Upper lobe of left lung (tissue), 6 donors: ENCODE measurements at regions not wholly inside any gene's neighbourhood (a gene's known extent, or its start where the extent isn't known, plus 50 kb on each side); places are given as distances from the start of the nearest gene placed in this dataset.

Source experiments
- ATAC-seq, 2 donors: fragments of 200-7000 bp; cut with Tn5 transposase; one replicate each; pipeline ENCODE4 v1.9.1; 2022; ENCODE audit warnings: mild to moderate bottlenecking in 2 of 2, moderate library complexity in 2 of 2; ENCODE audit not compliant: low FRiP score in 2 of 2
- DNase-seq, 2 donors: peaks; one replicate each; pipeline ENCODE4 v3.0.0-alpha.2; 2019 to 2020
- H3K27ac ChIP-seq, 4 donors: fragments of 200-600 bp; sonication (generic); one replicate each; pipeline ENCODE4 v1.5.1; 2016 to 2019
- H3K27me3 ChIP-seq, 4 donors: fragments of 200-600 bp; sonication (generic); one replicate each; pipeline ENCODE4 v1.5.1; 2017 to 2019
- H3K36me3 ChIP-seq, 4 donors: fragments of 200-600 bp; sonication (generic); one replicate each; pipeline ENCODE4 v1.5.1; 2016 to 2019
- H3K4me1 ChIP-seq, 4 donors: fragments of 200-600 bp; sonication (generic); one replicate each; pipeline ENCODE4 v1.5.1; 2018 to 2019
- H3K4me3 ChIP-seq, 4 donors: fragments of 200-600 bp; sonication (generic); one replicate each; pipeline ENCODE4 v1.5.1; 2017 to 2019; ENCODE audit warnings: mild to moderate bottlenecking in 2 of 4, moderate library complexity in 1 of 4
- H3K9me3 ChIP-seq, 4 donors: fragments of 200-600 bp; sonication (generic); one replicate each; pipeline ENCODE4 v1.5.1; 2018 to 2019
- CTCF ChIP-seq, 6 experiments: fragments of 450-650 bp in 4 of 6; fragments of 200-600 bp in 2 of 6; sonication (generic) in 2 of 6; IDR thresholded peaks; one replicate each; pipeline ENCODE4 v1.5.1; 2016 to 2019; ENCODE audit warnings: antibody characterized with exemption in 6 of 6
- EP300 ChIP-seq, 4 donors: sonication (generic); formaldehyde crosslinking; IDR thresholded peaks; one replicate each; pipeline ENCODE4 v1.5.1; 2017; ENCODE audit warnings: antibody characterized with exemption in 4 of 4, control low read depth in 2 of 4
- POLR2A ChIP-seq, 4 donors: fragments of 450-650 bp; IDR thresholded peaks; one replicate each; pipeline ENCODE4 v1.5.1; 2016 to 2017; ENCODE audit warnings: antibody characterized with exemption in 4 of 4, mild to moderate bottlenecking in 2 of 4
- POLR2AphosphoS5 ChIP-seq, 2 donors: sonication (generic); formaldehyde crosslinking; IDR thresholded peaks; one replicate each; pipeline ENCODE4 v1.5.1; 2017; ENCODE audit warnings: antibody characterized with exemption in 2 of 2
- WGBS, 2 donors: methylation state at CpG; one replicate each; pipeline ENCODE4 v1.1.5; 2017 to 2018; 5-methylcytosine and 5-hydroxymethylcytosine counted together
- donor health status: DM: no; HTN: no; CAD: no; lungs with moderate emphysema.
- donor health status: DM: no; HTN: yes; CAD: no; lungs with severe emphysema.

GRCh38 chr1:59089922-59090457 lies 206.9 kb upstream of the FGGY start:
- no peak overlapping the region for H3K4me3 ChIP-seq
- TF ChIP-seq POLR2A (IDR thresholded peaks at IDR 0.05) (no peak), POLR2AphosphoS5 (IDR thresholded peaks at IDR 0.05) (no peak), CTCF (IDR thresholded peaks at IDR 0.05) (no peak)
- no peaks in the 10 kb centered on the region for H3K36me3 ChIP-seq
- WGBS, 2 donors: 82 to 94% methylated on average over 4 of the region's 4 CpGs
- ATAC-seq (no peak), DNase-seq (no peak)
- H3K27me3 ChIP-seq: no peaks in the 10 kb centered on the region
- H3K9me3 ChIP-seq: peaks cover 0 to 12% (median 0%) of the 10 kb centered on the region in 4 donors
- H3K27ac ChIP-seq: no peak overlapping the region
- H3K4me1 ChIP-seq: no peaks in the 10 kb centered on the region

GRCh38 chr1:59092126-59092525 lies 204.8 kb upstream of the FGGY start:
- no peak for ATAC-seq
- no peak overlapping the region for H3K4me3 ChIP-seq
- no peak for TF ChIP-seq POLR2AphosphoS5 (IDR thresholded peaks at IDR 0.05)
- no peak for TF ChIP-seq POLR2A (IDR thresholded peaks at IDR 0.05)
- no peak for TF ChIP-seq CTCF (IDR thresholded peaks at IDR 0.05)
- no peak for TF ChIP-seq EP300 (IDR thresholded peaks at IDR 0.05)
- 92 to 93% methylated on average over 3 of the region's 3 CpGs for WGBS, 2 donors
- no peak for DNase-seq
- H3K27me3 ChIP-seq: no peaks in the 10 kb centered on the region
- H3K36me3 ChIP-seq: no peaks in the 10 kb centered on the region
- no peak overlapping the region for H3K27ac ChIP-seq
- H3K4me1 ChIP-seq: no peaks in the 10 kb centered on the region
- H3K9me3 ChIP-seq: peaks cover 0 to 12% (median 0%) of the 10 kb centered on the region in 4 donors

- Histone ChIP-seq H3K9me3 (peaks cover 0 to 7% (median 0%) of the 10 kb centered on the region in 4 donors), H3K27ac (no peak overlapping the region), H3K4me3 (no peak overlapping the region), H3K4me1 (no peaks in the 10 kb centered on the region), H3K27me3 (no peaks in the 10 kb centered on the region), H3K36me3 (no peaks in the 10 kb centered on the region)
- 74 to 76% methylated on average over 4 of the region's 4 CpGs for WGBS, 2 donors
- no peak for ATAC-seq
- DNase-seq: no peak
- no peak for TF ChIP-seq EP300 (IDR thresholded peaks at IDR 0.05)
- TF ChIP-seq CTCF (IDR thresholded peaks at IDR 0.05): no peak
- TF ChIP-seq POLR2A (IDR thresholded peaks at IDR 0.05): no peak
- TF ChIP-seq POLR2AphosphoS5 (IDR thresholded peaks at IDR 0.05): no peak
Measured at GRCh38 chr1:59094001-59094400, 202.9 kb upstream of the FGGY start.

- ATAC-seq (no peak), DNase-seq (no peak)
- Histone ChIP-seq H3K27ac (no peak overlapping the region), H3K4me3 (no peak overlapping the region), H3K36me3 (no peaks in the 10 kb centered on the region), H3K4me1 (no peaks in the 10 kb centered on the region), H3K9me3 (no peaks in the 10 kb centered on the region), H3K27me3 (no peaks in the 10 kb centered on the region)
- WGBS, 2 donors: 75 to 90% methylated on average over 8 of the region's 8 CpGs
- TF ChIP-seq POLR2AphosphoS5 (IDR thresholded peaks at IDR 0.05) (no peak), CTCF (IDR thresholded peaks at IDR 0.05) (no peak), EP300 (IDR thresholded peaks at IDR 0.05) (no peak), POLR2A (IDR thresholded peaks at IDR 0.05) (no peak)
Measured at GRCh38 chr1:59096501-59096900, 200.4 kb upstream of the FGGY start.

- TF ChIP-seq CTCF (IDR thresholded peaks at IDR 0.05) (no peak), POLR2AphosphoS5 (IDR thresholded peaks at IDR 0.05) (no peak), POLR2A (IDR thresholded peaks at IDR 0.05) (no peak), EP300 (IDR thresholded peaks at IDR 0.05) (no peak)
- 78 to 81% methylated on average over 2 of the region's 2 CpGs for WGBS, 2 donors
- H3K27ac ChIP-seq: no peak overlapping the region
- no peaks in the 10 kb centered on the region for H3K36me3 ChIP-seq
- no peak for DNase-seq
- ATAC-seq: peak in 1 of 2 donors; percentile 91
- no peaks in the 10 kb centered on the region for H3K27me3 ChIP-seq
- no peaks in the 10 kb centered on the region for H3K4me1 ChIP-seq
- H3K9me3 ChIP-seq: no peaks in the 10 kb centered on the region
- H3K4me3 ChIP-seq: no peak overlapping the region
Measured at GRCh38 chr1:59098655-59099054, 198.2 kb upstream of the FGGY start.
